Suprapubic skin (tissue), 4 donors: ENCODE measurements at regions not wholly inside any gene's neighbourhood (a gene's known extent, or its start where the extent isn't known, plus 50 kb on each side); places are given as distances from the start of the nearest gene placed in this dataset.
"Not testable (repeated sequence)": the region's sequence is repeated elsewhere in the genome, so short reads cannot be mapped to it uniquely, and the experiment has no call there.

Experiments
- DNase-seq, 2 donors: peaks; one replicate each; pipeline ENCODE4 v3.0.0-alpha.2; 2019; ENCODE audit warnings: low spot score in 2 of 2
- H3K27ac ChIP-seq: fragments of 200-600 bp; sonication (generic); one replicate; pipeline ENCODE4 v1.5.1; 2019
- H3K27me3 ChIP-seq: fragments of 200-600 bp; sonication (generic); one replicate; pipeline ENCODE4 v1.5.1; 2019
- H3K36me3 ChIP-seq: fragments of 200-600 bp; sonication (generic); one replicate; pipeline ENCODE4 v1.5.1; 2019
- H3K4me1 ChIP-seq: fragments of 200-600 bp; sonication (generic); one replicate; pipeline ENCODE4 v1.5.1; 2019
- H3K4me3 ChIP-seq: fragments of 200-600 bp; sonication (generic); one replicate; pipeline ENCODE4 v1.5.1; 2019; ENCODE audit warnings: mild to moderate bottlenecking
- H3K9me3 ChIP-seq: fragments of 200-600 bp; sonication (generic); one replicate; pipeline ENCODE4 v1.5.1; 2019
- CTCF ChIP-seq, 2 donors: fragments of 200-600 bp in 1 of 2; fragments of 450-650 bp in 1 of 2; sonication (generic) in 1 of 2; IDR thresholded peaks; one replicate each; pipeline ENCODE4 v1.5.1; 2016 to 2019; ENCODE audit warnings: antibody characterized with exemption in 2 of 2, mild to moderate bottlenecking in 1 of 2, moderate library complexity in 1 of 2
- EP300 ChIP-seq: sonication (generic); formaldehyde crosslinking; IDR thresholded peaks from one replicate; pipeline ENCODE4 v1.6.1; 2017; ENCODE audit warnings: antibody characterized with exemption
- POLR2A ChIP-seq, 2 donors: fragments of 450-650 bp; IDR thresholded peaks; one replicate each; pipeline ENCODE4 v1.6.1; 2017; ENCODE audit warnings: antibody characterized with exemption in 2 of 2, mild to moderate bottlenecking in 2 of 2, moderate library complexity in 2 of 2
- POLR2AphosphoS5 ChIP-seq, 3 donors: sonication (generic); formaldehyde crosslinking; IDR thresholded peaks; one replicate each; pipeline ENCODE4 v1.6.1; 2017; ENCODE audit warnings: antibody characterized with exemption in 3 of 3
- WGBS: methylation state at CpG from one replicate; pipeline ENCODE4 v1.1.5; 2018; 5-methylcytosine and 5-hydroxymethylcytosine counted together

GRCh38 chr6:86285876-86286275 is 643.2 kb upstream of the SYNCRIP start:
- no peaks in the 10 kb centered on the region for H3K4me1 ChIP-seq
- DNase-seq = no peak
- TF ChIP-seq POLR2A (IDR thresholded peaks at IDR 0.05) (no peak), POLR2AphosphoS5 (IDR thresholded peaks at IDR 0.05) (no peak)
- H3K4me3 ChIP-seq = no peak overlapping the region
- H3K9me3 ChIP-seq = peaks cover 6% of the 10 kb centered on the region
- H3K27ac ChIP-seq = no peak overlapping the region
- H3K36me3 ChIP-seq = no peaks in the 10 kb centered on the region
- no peaks in the 10 kb centered on the region for H3K27me3 ChIP-seq

- 93% methylated on average over 11 of the region's 22 CpGs for WGBS
These were observed 642.3 kb upstream of the SYNCRIP start for GRCh38 chr6:86284809-86285480.

GRCh38 chr6:86283596-86283995 is 640.9 kb upstream of the SYNCRIP start:
- H3K4me1 ChIP-seq, H3K36me3 ChIP-seq, H3K27ac ChIP-seq, H3K27me3 ChIP-seq, H3K9me3 ChIP-seq, H3K4me3 ChIP-seq, DNase-seq: not testable (repeated sequence)
- 83% methylated on average over 4 of the region's 6 CpGs for WGBS

More at GRCh38 chr6:86284809-86285480, 642.3 kb upstream of the SYNCRIP start:
- not testable (repeated sequence) for H3K4me1 ChIP-seq, H3K9me3 ChIP-seq, DNase-seq, H3K36me3 ChIP-seq, H3K4me3 ChIP-seq, H3K27me3 ChIP-seq, H3K27ac ChIP-seq

- H3K4me3 ChIP-seq = no peak overlapping the region
- 76% methylated on average over 5 of the region's 5 CpGs for WGBS
- no peaks in the 10 kb centered on the region for H3K4me1 ChIP-seq
- DNase-seq = no peak
- no peaks in the 10 kb centered on the region for H3K36me3 ChIP-seq
- H3K27ac ChIP-seq = no peak overlapping the region
- no peak for TF ChIP-seq POLR2AphosphoS5 (IDR thresholded peaks at IDR 0.05)
- TF ChIP-seq CTCF (IDR thresholded peaks at IDR 0.05) = no peak
- TF ChIP-seq EP300 = no peak
- TF ChIP-seq POLR2A (IDR thresholded peaks at IDR 0.05) = no peak
- no peaks in the 10 kb centered on the region for H3K9me3 ChIP-seq
- H3K27me3 ChIP-seq = no peaks in the 10 kb centered on the region
These were observed 633.4 kb upstream of the SYNCRIP start for GRCh38 chr6:86276056-86276455.

GRCh38 chr6:86273936-86274335 is 631.2 kb upstream of the SYNCRIP start:
- DNase-seq = no peak
- no peaks in the 10 kb centered on the region for H3K36me3 ChIP-seq
- WGBS = 74% methylated on average over 2 of the region's 2 CpGs
- no peak overlapping the region for H3K4me3 ChIP-seq
- no peaks in the 10 kb centered on the region for H3K9me3 ChIP-seq
- H3K4me1 ChIP-seq = no peaks in the 10 kb centered on the region
- TF ChIP-seq EP300 (no peak), POLR2A (IDR thresholded peaks at IDR 0.05) (no peak), POLR2AphosphoS5 (IDR thresholded peaks at IDR 0.05) (no peak), CTCF (IDR thresholded peaks at IDR 0.05) (no peak)
- H3K27ac ChIP-seq = no peak overlapping the region
- H3K27me3 ChIP-seq = no peaks in the 10 kb centered on the region

- Histone ChIP-seq H3K36me3 (no peaks in the 10 kb centered on the region), H3K4me3 (no peak overlapping the region), H3K4me1 (no peaks in the 10 kb centered on the region), H3K9me3 (no peaks in the 10 kb centered on the region), H3K27me3 (no peaks in the 10 kb centered on the region), H3K27ac (no peak overlapping the region)
- DNase-seq = no peak
- TF ChIP-seq POLR2A (IDR thresholded peaks at IDR 0.05) (no peak), EP300 (no peak), POLR2AphosphoS5 (IDR thresholded peaks at IDR 0.05) (no peak)
- 76% methylated on average over 4 of the region's 4 CpGs for WGBS
These were observed 614.0 kb upstream of the SYNCRIP start for GRCh38 chr6:86256615-86257187.

GRCh38 chr6:86255973-86256372 is 613.3 kb upstream of the SYNCRIP start:
- H3K4me1 ChIP-seq = no peaks in the 10 kb centered on the region
- DNase-seq = no peak
- no peaks in the 10 kb centered on the region for H3K36me3 ChIP-seq
- no peaks in the 10 kb centered on the region for H3K9me3 ChIP-seq
- H3K4me3 ChIP-seq = no peak overlapping the region
- no peak overlapping the region for H3K27ac ChIP-seq
- WGBS = 71% methylated on average over 1 of the region's 1 CpG
- H3K27me3 ChIP-seq = no peaks in the 10 kb centered on the region
- TF ChIP-seq POLR2AphosphoS5 (IDR thresholded peaks at IDR 0.05) = no peak
- TF ChIP-seq CTCF (IDR thresholded peaks at IDR 0.05) = no peak
- no peak for TF ChIP-seq POLR2A (IDR thresholded peaks at IDR 0.05)
- TF ChIP-seq EP300 = no peak
